Middle frontal gyrus (tissue), 1 donor: ENCODE measurements at regions not wholly inside any gene's neighbourhood (a gene's known extent, or its start where the extent isn't known, plus 50 kb on each side); places are given as distances from the start of the nearest gene placed in this dataset.
"Not testable (repeated sequence)": the region's sequence is repeated elsewhere in the genome, so short reads cannot be mapped to it uniquely, and the experiment has no call there.

Source experiments
- DNase-seq: peaks from one replicate; pipeline ENCODE4 v3.0.0-alpha.2; 2015; ENCODE audit warnings: low spot score; ENCODE audit errors: extremely low spot score

- DNase-seq = no peak
Observed at GRCh38 chr12:24679126-24679525, 269.8 kb downstream of the BCAT1 start.

GRCh38 chr12:24678436-24678835 lies 270.5 kb downstream of the BCAT1 start:
- DNase-seq = no peak

GRCh38 chr12:24668563-24668962 lies 280.3 kb downstream of the BCAT1 start:
- no peak for DNase-seq

- no peak for DNase-seq
Observed at GRCh38 chr12:24664161-24664880, 284.6 kb downstream of the BCAT1 start.

- no peak for DNase-seq
Observed at GRCh38 chr12:24661657-24662096, 287.2 kb downstream of the BCAT1 start.

GRCh38 chr12:24659016-24659415 lies 289.9 kb downstream of the BCAT1 start:
- no peak for DNase-seq

- DNase-seq = not testable (repeated sequence)
Observed at GRCh38 chr12:24654344-24654743, 294.6 kb downstream of the BCAT1 start.

- DNase-seq = no peak
Observed at GRCh38 chr12:24649634-24650033, 299.3 kb downstream of the BCAT1 start.

GRCh38 chr12:24649209-24649608 lies 299.7 kb downstream of the BCAT1 start:
- no peak for DNase-seq

GRCh38 chr12:24645254-24645653 lies 303.6 kb downstream of the BCAT1 start:
- DNase-seq = no peak

GRCh38 chr12:24643120-24644119 lies 305.5 kb downstream of the BCAT1 start:
- DNase-seq = no peak

GRCh38 chr12:24639641-24640040 lies 309.3 kb downstream of the BCAT1 start:
- no peak for DNase-seq

- no peak for DNase-seq
Observed at GRCh38 chr12:24632466-24632865, 316.4 kb downstream of the BCAT1 start.

- no peak for DNase-seq
Observed at GRCh38 chr12:24631676-24632426, 317.1 kb downstream of the BCAT1 start.

GRCh38 chr12:24630856-24631255 lies 318.0 kb downstream of the BCAT1 start:
- no peak for DNase-seq

- no peak for DNase-seq
Observed at GRCh38 chr12:24630446-24630845, 318.5 kb downstream of the BCAT1 start.

- DNase-seq = no peak
Observed at GRCh38 chr12:24625103-24625502, 323.8 kb downstream of the BCAT1 start.

- DNase-seq = not testable (repeated sequence)
Observed at GRCh38 chr12:24619954-24620353, 328.9 kb downstream of the BCAT1 start.

- DNase-seq = no peak
Observed at GRCh38 chr12:24617471-24617870, 331.4 kb downstream of the BCAT1 start.

GRCh38 chr12:24615967-24616411 lies 332.9 kb downstream of the BCAT1 start:
- DNase-seq = no peak

GRCh38 chr12:24608637-24609285 lies 340.1 kb downstream of the BCAT1 start:
- no peak for DNase-seq
